WERI-Rb-1 (cell line): ENCODE measurements at regions not wholly inside any gene's neighbourhood (a gene's known extent, or its start where the extent isn't known, plus 50 kb on each side); places are given as distances from the start of the nearest gene placed in this dataset.

Experiments
- DNase-seq: peaks from one replicate; pipeline ENCODE4 v3.0.0-alpha.2; 2020
- H3K27ac ChIP-seq: fragments of 250-450 bp; sonication (Bioruptor Pico); 2 replicates; pipeline ENCODE4 v1.5.1; 2020; ENCODE audit warnings: mild to moderate bottlenecking, moderate library complexity
- H3K27me3 ChIP-seq: fragments of 250-450 bp; sonication (Bioruptor Pico); 2 replicates; pipeline ENCODE4 v1.5.1; 2021; ENCODE audit warnings: mild to moderate bottlenecking, low read depth, moderate library complexity; ENCODE audit not compliant: insufficient read depth, severe bottlenecking
- H3K36me3 ChIP-seq: fragments of 250-450 bp; sonication (Bioruptor Pico); 2 replicates; pipeline ENCODE4 v1.5.1; 2020; ENCODE audit warnings: mild to moderate bottlenecking, moderate library complexity
- H3K4me3 ChIP-seq: 2 replicates; pipeline ENCODE4 v1.5.1; 2011; ENCODE audit warnings: low read depth, mild to moderate bottlenecking, control low read depth, low read length
- H3K9me3 ChIP-seq: fragments of 250-450 bp; sonication (Bioruptor Pico); 2 replicates; pipeline ENCODE4 v1.5.1; 2021; ENCODE audit warnings: mild to moderate bottlenecking, moderate library complexity; ENCODE audit not compliant: severe bottlenecking
- TF ChIP-seq, protein P1 (sequence below): IDR thresholded peaks from 2 replicates; pipeline ENCODE4 v1.5.1; 2011; ENCODE audit warnings: low read depth, mild to moderate bottlenecking, control low read depth, inconsistent platforms, low read length

DNA sequence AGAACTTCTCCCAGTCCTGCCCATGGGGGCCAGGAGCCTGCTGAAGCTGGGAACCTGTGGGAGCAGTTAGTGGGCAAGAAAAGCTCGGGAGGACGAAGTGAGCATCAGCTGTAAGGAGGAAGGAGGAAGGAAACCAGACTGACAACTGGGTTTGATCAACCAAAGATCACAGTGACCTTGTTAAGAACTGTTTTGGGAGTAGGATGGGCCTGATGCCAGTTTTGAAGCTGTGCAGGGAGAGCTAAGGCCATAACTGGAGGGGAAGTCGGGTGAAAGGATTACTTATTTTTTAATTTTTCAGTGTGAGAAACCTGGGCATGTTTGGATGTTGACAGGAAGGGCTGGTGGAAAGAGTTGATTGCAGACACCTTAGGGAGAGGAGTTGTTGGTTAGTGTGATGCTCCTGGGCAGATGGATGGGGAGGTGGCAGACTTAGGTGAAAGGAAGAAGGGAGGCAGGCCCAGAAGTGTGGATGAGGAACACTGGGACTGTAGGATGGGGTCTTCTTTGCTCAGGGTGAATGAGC lies 58.3 kb upstream of the KLF4 start:
- Histone ChIP-seq H3K27ac (no peak overlapping the region), H3K27me3 (peaks cover 78% of the 10 kb centered on the region), H3K36me3 (no peaks in the 10 kb centered on the region), H3K9me3 (peaks cover 3% of the 10 kb centered on the region), H3K4me3 (no peak overlapping the region)
- TF ChIP-seq, protein P1, sequence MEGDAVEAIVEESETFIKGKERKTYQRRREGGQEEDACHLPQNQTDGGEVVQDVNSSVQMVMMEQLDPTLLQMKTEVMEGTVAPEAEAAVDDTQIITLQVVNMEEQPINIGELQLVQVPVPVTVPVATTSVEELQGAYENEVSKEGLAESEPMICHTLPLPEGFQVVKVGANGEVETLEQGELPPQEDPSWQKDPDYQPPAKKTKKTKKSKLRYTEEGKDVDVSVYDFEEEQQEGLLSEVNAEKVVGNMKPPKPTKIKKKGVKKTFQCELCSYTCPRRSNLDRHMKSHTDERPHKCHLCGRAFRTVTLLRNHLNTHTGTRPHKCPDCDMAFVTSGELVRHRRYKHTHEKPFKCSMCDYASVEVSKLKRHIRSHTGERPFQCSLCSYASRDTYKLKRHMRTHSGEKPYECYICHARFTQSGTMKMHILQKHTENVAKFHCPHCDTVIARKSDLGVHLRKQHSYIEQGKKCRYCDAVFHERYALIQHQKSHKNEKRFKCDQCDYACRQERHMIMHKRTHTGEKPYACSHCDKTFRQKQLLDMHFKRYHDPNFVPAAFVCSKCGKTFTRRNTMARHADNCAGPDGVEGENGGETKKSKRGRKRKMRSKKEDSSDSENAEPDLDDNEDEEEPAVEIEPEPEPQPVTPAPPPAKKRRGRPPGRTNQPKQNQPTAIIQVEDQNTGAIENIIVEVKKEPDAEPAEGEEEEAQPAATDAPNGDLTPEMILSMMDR = no peak
- no peak for DNase-seq

DNA sequence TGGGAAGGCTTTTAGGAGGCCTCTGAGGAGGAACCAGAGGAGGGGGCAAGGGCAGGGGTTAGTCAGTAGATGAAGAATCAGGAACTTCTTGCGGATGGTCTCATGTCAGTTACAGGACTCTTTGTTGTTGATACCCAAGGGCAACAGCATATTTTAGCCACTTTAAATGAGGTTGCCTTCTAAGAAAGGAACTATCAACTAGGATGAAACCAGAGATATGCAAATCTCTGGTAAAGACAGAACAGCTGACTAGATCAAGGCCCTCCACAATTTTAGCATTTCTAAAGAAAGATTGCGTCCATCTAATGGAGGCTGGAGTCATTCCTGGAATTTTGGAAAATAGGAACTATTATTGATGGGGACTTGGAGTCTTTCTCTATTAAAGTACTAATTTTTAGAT lies 57.7 kb upstream of the KLF4 start:
- no peak for DNase-seq
- no peak overlapping the region for H3K27ac ChIP-seq
- H3K36me3 ChIP-seq = no peaks in the 10 kb centered on the region
- peaks cover 78% of the 10 kb centered on the region for H3K27me3 ChIP-seq
- H3K9me3 ChIP-seq = peaks cover 3% of the 10 kb centered on the region
- TF ChIP-seq, protein P1 = no peak
- H3K4me3 ChIP-seq = no peak overlapping the region

DNA sequence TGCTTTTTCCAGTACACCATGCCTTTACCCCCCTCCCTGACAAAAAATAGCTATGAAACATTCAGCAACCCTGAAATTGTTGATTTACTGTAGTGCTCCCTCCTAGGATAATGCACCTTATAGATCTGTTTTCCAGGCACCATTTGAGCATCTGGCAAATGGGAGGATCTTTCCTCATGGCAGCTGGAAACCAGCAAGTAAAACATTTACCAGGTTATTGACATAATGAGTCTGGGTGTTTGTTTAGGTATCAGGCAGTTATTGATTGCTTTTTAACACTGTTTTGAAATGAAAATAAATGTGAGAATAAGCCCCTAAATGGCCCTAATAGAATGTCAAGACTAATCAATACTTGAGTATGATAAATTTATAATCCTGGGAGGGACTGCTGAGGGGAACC lies 57.3 kb upstream of the KLF4 start:
- no peak for DNase-seq
- Histone ChIP-seq H3K9me3 (peaks cover 3% of the 10 kb centered on the region), H3K27ac (no peak overlapping the region), H3K36me3 (no peaks in the 10 kb centered on the region), H3K4me3 (no peak overlapping the region), H3K27me3 (peaks cover 77% of the 10 kb centered on the region)
- TF ChIP-seq, protein P1 = no peak

DNA sequence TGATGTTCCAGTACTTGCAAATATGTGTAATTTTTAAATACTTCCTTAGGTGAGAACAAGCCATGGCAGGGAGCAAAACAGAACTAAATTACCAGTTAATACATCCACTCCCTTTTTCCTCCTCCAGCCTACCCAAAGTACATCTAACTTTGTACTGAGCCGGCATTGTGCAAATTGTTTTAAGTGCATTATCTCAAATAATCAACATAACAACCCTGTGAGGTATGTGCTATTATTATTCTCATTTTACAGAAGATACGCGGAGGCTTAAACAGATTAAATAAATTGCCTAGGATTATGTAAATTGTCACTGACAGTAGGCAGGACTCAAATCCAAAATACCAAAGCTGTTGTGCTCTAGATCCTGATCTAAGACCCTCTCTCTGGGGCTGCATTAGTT lies 55.5 kb upstream of the KLF4 start:
- TF ChIP-seq, protein P1 = no peak
- peaks cover 3% of the 10 kb centered on the region for H3K9me3 ChIP-seq
- H3K27ac ChIP-seq = no peak overlapping the region
- no peak overlapping the region for H3K4me3 ChIP-seq
- no peaks in the 10 kb centered on the region for H3K36me3 ChIP-seq
- no peak for DNase-seq
- peaks cover 84% of the 10 kb centered on the region for H3K27me3 ChIP-seq

DNA sequence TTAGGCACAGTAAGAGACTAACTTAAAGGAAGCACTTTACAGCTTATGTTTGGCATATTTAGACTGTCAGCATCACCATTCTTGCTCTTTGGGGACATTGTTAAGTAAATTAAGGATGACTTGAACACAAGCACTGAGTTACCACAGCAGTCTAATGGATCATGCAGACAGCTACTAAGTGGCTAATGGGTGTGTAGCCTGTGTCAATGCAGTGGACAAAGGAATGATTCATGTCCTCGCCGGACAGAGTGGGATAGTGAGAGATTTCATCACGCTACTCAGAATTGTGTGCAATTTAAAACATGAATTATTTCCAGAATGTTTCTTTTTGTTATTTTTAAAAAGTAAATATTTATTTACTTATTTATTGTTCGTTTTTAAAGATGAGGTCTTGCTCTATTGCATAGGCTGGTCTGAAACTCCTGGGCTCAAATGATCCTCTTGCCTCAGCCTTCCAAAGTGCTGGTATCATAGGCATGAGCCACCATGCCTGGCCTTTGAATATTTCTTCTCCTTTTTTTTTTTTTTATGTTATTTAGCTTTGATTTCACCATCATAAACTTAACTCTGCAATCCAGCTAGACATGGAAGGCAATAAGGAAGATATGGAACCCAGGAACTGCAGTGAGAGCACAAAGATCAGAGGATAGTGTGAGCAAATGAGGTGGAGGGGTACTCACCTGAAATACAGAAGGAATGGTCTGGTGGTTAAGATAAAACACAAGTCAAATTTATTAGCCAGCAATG lies 53.0 kb upstream of the KLF4 start:
- no peaks in the 10 kb centered on the region for H3K36me3 ChIP-seq
- TF ChIP-seq, protein P1 = no peak
- H3K9me3 ChIP-seq = peaks cover 3% of the 10 kb centered on the region
- peaks cover 87% of the 10 kb centered on the region for H3K27me3 ChIP-seq
- no peak overlapping the region for H3K4me3 ChIP-seq
- DNase-seq = no peak
- H3K27ac ChIP-seq = no peak overlapping the region

DNA sequence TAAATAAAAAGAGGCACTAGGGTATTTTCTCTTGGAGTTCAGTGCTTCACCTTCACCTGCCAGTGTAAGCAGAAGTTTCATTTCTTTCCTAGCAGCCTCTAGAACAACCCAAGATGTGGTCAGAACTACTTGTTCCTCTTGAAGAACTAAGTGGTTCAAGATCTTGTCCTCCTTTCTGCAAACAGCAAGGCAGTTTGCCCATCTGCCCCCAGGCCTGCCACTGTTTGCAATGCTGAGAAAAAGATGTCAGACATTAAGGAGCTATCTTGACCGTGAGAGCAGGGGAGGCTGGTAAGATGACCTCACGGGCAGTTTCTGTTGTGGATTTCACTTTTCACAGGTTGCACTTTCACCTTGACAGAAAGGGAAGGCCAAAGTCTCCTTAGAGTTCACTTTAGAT lies 52.0 kb upstream of the KLF4 start:
- H3K36me3 ChIP-seq = no peaks in the 10 kb centered on the region
- no peaks in the 10 kb centered on the region for H3K9me3 ChIP-seq
- no peak overlapping the region for H3K4me3 ChIP-seq
- H3K27ac ChIP-seq = no peak overlapping the region
- DNase-seq = no peak
- peaks cover 76% of the 10 kb centered on the region for H3K27me3 ChIP-seq
- TF ChIP-seq, protein P1 = no peak
